NCI-H2196 (cell line): ENCODE measurements at regions not wholly inside any gene's neighbourhood (a gene's known extent, or its start where the extent isn't known, plus 50 kb on each side); places are given as distances from the start of the nearest gene placed in this dataset.

Source experiments
- DNase-seq: peaks from one replicate; lab custom pipeline; 2025; ENCODE audit not compliant: unreplicated experiment; lab: John Stamatoyannopoulos, UW

GRCh38 chr12:77435446-77436091, 370.2 kb upstream of the E2F7 start:
- DNase-seq: no peak

GRCh38 chr12:77433799-77434198, 368.4 kb upstream of the E2F7 start:
- no peak for DNase-seq

- no peak for DNase-seq
Observed at GRCh38 chr12:77429426-77429825, 364.1 kb upstream of the E2F7 start.

GRCh38 chr12:77421152-77421551, 355.8 kb upstream of the E2F7 start:
- DNase-seq: no peak

- no peak for DNase-seq
Observed at GRCh38 chr12:77409551-77409950, 344.2 kb upstream of the E2F7 start.

GRCh38 chr12:77407931-77408330, 342.6 kb upstream of the E2F7 start:
- no peak for DNase-seq

- no peak for DNase-seq
Observed at GRCh38 chr12:77406219-77406905, 341.0 kb upstream of the E2F7 start.

GRCh38 chr12:77402716-77403115, 337.3 kb upstream of the E2F7 start:
- DNase-seq: no peak

GRCh38 chr12:77401770-77402081, 336.4 kb upstream of the E2F7 start:
- no peak for DNase-seq

- DNase-seq: no peak
Observed at GRCh38 chr12:77401064-77401769, 335.8 kb upstream of the E2F7 start.

GRCh38 chr12:77392467-77393088, 327.2 kb upstream of the E2F7 start:
- DNase-seq: no peak

- DNase-seq: no peak
Observed at GRCh38 chr12:77388445-77389265, 323.3 kb upstream of the E2F7 start.

- DNase-seq: no peak
Observed at GRCh38 chr12:77387671-77388070, 322.3 kb upstream of the E2F7 start.

- DNase-seq: no peak
Observed at GRCh38 chr12:77387214-77387613, 321.8 kb upstream of the E2F7 start.

- DNase-seq: no peak
Observed at GRCh38 chr12:77384941-77385340, 319.6 kb upstream of the E2F7 start.

- no peak for DNase-seq
Observed at GRCh38 chr12:77382096-77382742, 316.9 kb upstream of the E2F7 start.

- DNase-seq: no peak
Observed at GRCh38 chr12:77377622-77378021, 312.3 kb upstream of the E2F7 start.

- no peak for DNase-seq
Observed at GRCh38 chr12:77377116-77377515, 311.7 kb upstream of the E2F7 start.

- no peak for DNase-seq
Observed at GRCh38 chr12:77374673-77375072, 309.3 kb upstream of the E2F7 start.

GRCh38 chr12:77372494-77372893, 307.1 kb upstream of the E2F7 start:
- no peak for DNase-seq

- DNase-seq: no peak
Observed at GRCh38 chr12:77372026-77372425, 306.7 kb upstream of the E2F7 start.
